HepG2 (cell line): ENCODE measurements at regions not wholly inside any gene's neighbourhood (a gene's known extent, or its start where the extent isn't known, plus 50 kb on each side); places are given as distances from the start of the nearest gene placed in this dataset.

Experiments
- ATAC-seq: fragments of 200-7000 bp; cut with Tn5 transposase; 3 replicates; pipeline ENCODE4 v1.9.1; 2020; ENCODE audit warnings: mild to moderate bottlenecking, moderate library complexity
- BruUV-seq: library from RNA; stranded (reverse); fragments of 400-500 nt; replicated peaks from 2 replicates; lab custom pipeline; 2021; lab: Mats Ljungman, UMichigan
- CTCF ChIA-PET: fragments of 300-600 bp; formaldehyde crosslinking; extraction: SDS; loops from one replicate; lab custom pipeline; 2021; ENCODE audit warnings: low total read pairs, inconsistent platforms, low intra/inter-chr PET ratio; lab: Yijun Ruan, JAX
- POLR2A ChIA-PET: fragments of 350-600 bp; sonication (Branson Sonifier 250); formaldehyde crosslinking; loops from one replicate; lab custom pipeline; 2020; ENCODE audit warnings: antibody characterized with exemption, inconsistent platforms; lab: Yijun Ruan, JAX
- DNase-seq: peaks from one replicate; pipeline ENCODE4 v3.0.0-alpha.2; 2015; ENCODE audit warnings: low spot score
- FAIRE-seq: peaks from 3 replicates; lab custom pipeline; 2011; peaks lifted over from hg19 to GRCh38; lab: Jason Lieb, UNC
- H2AFZ ChIP-seq: one replicate; pipeline ENCODE4 v1.6.1; 2011; ENCODE audit warnings: low read length, inconsistent platforms
- H3K27ac ChIP-seq: fragments of 300-600 bp; 3 replicates; pipeline ENCODE4 v1.8.0; 2011; ENCODE audit warnings: mixed run types, mild to moderate bottlenecking, mixed read lengths, low read length, inconsistent platforms; ENCODE audit not compliant: insufficient read depth; ENCODE audit errors: extremely low read length
- H3K27me3 ChIP-seq, 2 experiments: fragments of 200-600 bp in 1 of 2; 2 replicates in 1 of 2; 3 replicates in 1 of 2; pipeline versions ENCODE4 v1.6.0 to v1.8.0; 2011; ENCODE audit warnings: low read length in 2 of 2, mild to moderate bottlenecking in 2 of 2, moderate library complexity in 2 of 2, inconsistent platforms in 1 of 2; ENCODE audit not compliant: insufficient read depth in 2 of 2, control insufficient read depth in 1 of 2
- H3K36me3 ChIP-seq, 2 experiments: fragments of 200-600 bp in 1 of 2; replicated peaks in 1 of 2; 2 replicates in 1 of 2; 3 replicates in 1 of 2; pipeline versions ENCODE4 v1.5.1 to v1.8.0; 2011; ENCODE audit warnings: low read length in 2 of 2, inconsistent platforms in 1 of 2; ENCODE audit not compliant: insufficient read depth in 2 of 2, control insufficient read depth in 1 of 2
- H3K4me1 ChIP-seq: 2 replicates; pipeline ENCODE4 v1.5.1; 2012; ENCODE audit warnings: low read length, inconsistent platforms; ENCODE audit not compliant: insufficient read depth
- H3K4me2 ChIP-seq: 2 replicates; pipeline ENCODE4 v1.6.0; 2011; ENCODE audit warnings: low read depth, low read length, inconsistent platforms
- H3K4me3 ChIP-seq, 3 experiments: fragments of 200-600 bp in 1 of 3; sonication (generic), shearing (Covaris generic) in 1 of 3; replicated peaks in 1 of 3; 2 replicates each; pipeline ENCODE4 v1.5.1; 2011 to 2016; ENCODE audit warnings: low read length in 3 of 3, inconsistent platforms in 2 of 3, low read depth in 2 of 3, mild to moderate bottlenecking in 2 of 3, control low read depth in 1 of 3, mixed read lengths in 1 of 3; ENCODE audit not compliant: insufficient read depth in 1 of 3
- H3K79me2 ChIP-seq: one replicate; pipeline ENCODE4 v1.6.1; 2011; ENCODE audit warnings: low read length, inconsistent platforms; ENCODE audit not compliant: insufficient read depth
- H3K9ac ChIP-seq: 2 replicates; pipeline ENCODE4 v1.6.0; 2011; ENCODE audit warnings: mild to moderate bottlenecking, low read depth, low read length, inconsistent platforms; ENCODE audit not compliant: insufficient read depth
- H3K9me3 ChIP-seq: 2 replicates; pipeline ENCODE4 v1.5.1; 2012; ENCODE audit warnings: mild to moderate bottlenecking, low read length
- H4K20me1 ChIP-seq: 2 replicates; pipeline ENCODE4 v1.6.0; 2011; ENCODE audit warnings: inconsistent platforms, mild to moderate bottlenecking, low read length, moderate library complexity; ENCODE audit not compliant: insufficient read depth
- AHR ChIP-seq: IDR thresholded peaks from 2 replicates; pipeline ENCODE4 v1.6.1; 2018; ENCODE audit warnings: missing genetic modification reagents, missing compliant biosample characterization
- CCDC6 ChIP-seq: sonication (generic); formaldehyde crosslinking; IDR thresholded peaks from 2 replicates; pipeline ENCODE4 v1.8.1; 2022; ENCODE audit warnings: mild to moderate bottlenecking, missing genetic modification reagents, moderate library complexity
- HNF1A ChIP-seq, 2 experiments: sonication (generic) in 1 of 2; formaldehyde crosslinking in 1 of 2; IDR thresholded peaks; 2 replicates each; pipeline versions ENCODE4 v1.4.0 to v1.6.1; 2016 to 2020; ENCODE audit warnings: borderline replicate concordance in 1 of 2, low read depth in 1 of 2, mild to moderate bottlenecking in 1 of 2, missing genetic modification reagents in 1 of 2
- MAFF ChIP-seq: IDR thresholded peaks from 2 replicates; pipeline ENCODE4 v1.6.1; 2011; ENCODE audit warnings: low read depth, low read length, improper control_type of control experiment
- MEIS2 ChIP-seq: sonication (generic); formaldehyde crosslinking; IDR thresholded peaks from 2 replicates; pipeline ENCODE4 v1.9.0; 2021; ENCODE audit warnings: mild to moderate bottlenecking, missing genetic modification reagents
- POLR2G ChIP-seq: fragments of 200-400 bp; formaldehyde crosslinking; IDR thresholded peaks from 2 replicates; pipeline ENCODE4 v1.6.1; 2018; ENCODE audit warnings: mild to moderate bottlenecking, low read depth, low read length, moderate library complexity
- RBM39 ChIP-seq: fragments of 200-400 bp; formaldehyde crosslinking; IDR thresholded peaks from one replicate; pipeline ENCODE4 v1.6.1; 2018; ENCODE audit warnings: antibody characterized with exemption, mild to moderate bottlenecking, low read depth, low read length; ENCODE audit not compliant: poor library complexity, severe bottlenecking
- TGIF2 ChIP-seq: IDR thresholded peaks from 2 replicates; pipeline ENCODE4 v1.6.1; 2016; ENCODE audit warnings: control low read depth, missing compliant biosample characterization
- ZBTB42 ChIP-seq: sonication (generic); formaldehyde crosslinking; IDR thresholded peaks from 2 replicates; pipeline ENCODE4 v1.5.0; 2020; ENCODE audit warnings: mild to moderate bottlenecking, missing genetic modification reagents
- ZBTB7A ChIP-seq: sonication (generic); formaldehyde crosslinking; IDR thresholded peaks from 2 replicates; pipeline ENCODE4 v1.8.0; 2022; ENCODE audit warnings: mild to moderate bottlenecking, missing genetic modification reagents
- ZNF496 ChIP-seq: sonication (generic); formaldehyde crosslinking; IDR thresholded peaks from 2 replicates; pipeline ENCODE4 v1.8.1; 2023; ENCODE audit warnings: mild to moderate bottlenecking, moderate library complexity, missing genetic modification reagents; ENCODE audit not compliant: insufficient replicate concordance
- ZNF512 ChIP-seq: sonication (generic); formaldehyde crosslinking; IDR thresholded peaks from 2 replicates; pipeline ENCODE4 v1.4.0; 2020; ENCODE audit warnings: mild to moderate bottlenecking, missing genetic modification reagents
- ZNF576 ChIP-seq: sonication (generic); formaldehyde crosslinking; IDR thresholded peaks from 2 replicates; pipeline ENCODE4 v1.4.0; 2020; ENCODE audit warnings: mild to moderate bottlenecking, missing genetic modification reagents
- ZNF672 ChIP-seq: sonication (generic); formaldehyde crosslinking; IDR thresholded peaks from 2 replicates; pipeline ENCODE4 v1.8.1; 2022; ENCODE audit warnings: missing genetic modification reagents
- ZNF746 ChIP-seq: sonication (generic); formaldehyde crosslinking; IDR thresholded peaks from 2 replicates; pipeline ENCODE4 v1.8.0; 2022; ENCODE audit warnings: mild to moderate bottlenecking, missing genetic modification reagents
- ZNF891 ChIP-seq: sonication (generic); formaldehyde crosslinking; IDR thresholded peaks from 2 replicates; pipeline ENCODE4 v1.5.0; 2020; ENCODE audit warnings: mild to moderate bottlenecking, missing genetic modification reagents
- in situ Hi-C: cut with HindIII; loops from 2 replicates; pipeline ENCODE4 v1.10.0; 2017; ENCODE audit warnings: low pct_unique_long_range_greater_than_20kb; ENCODE audit not compliant: extremely low pct_ligation_motif_present
- intact Hi-C: fragments of 100-400 bp; cut with micrococcal nuclease; formaldehyde crosslinking; loops from one replicate; pipeline ENCODE4 v1.10.0; 2022; ENCODE audit not compliant: unreplicated experiment

GRCh38 chr20:8963330-8963729 is 105.6 kb upstream of the PLCB4 start:
- Histone ChIP-seq H3K36me3 (no peaks in the 10 kb centered on the region), H3K27me3 (no peaks in the 10 kb centered on the region; a peak in 1 of 5 replicates), H3K79me2 (no peaks in the 10 kb centered on the region), H4K20me1 (no peaks in the 10 kb centered on the region), H3K4me1 (no peaks in the 10 kb centered on the region), H3K9ac (no peak overlapping the region), H2AFZ (no peak overlapping the region), H3K9me3 (peaks cover 5% of the 10 kb centered on the region; the same call in 1 of the 2 replicates), H3K4me2 (no peak overlapping the region), H3K4me3 (no peak overlapping the region), H3K27ac (no peak overlapping the region)
- ChIA-PET CTCF (no interaction called here), POLR2A (no interaction called here)
- ATAC-seq (no peak), DNase-seq (no peak), FAIRE-seq (no peak)
- no TSS peak for BruUV-seq
- intact Hi-C loops = no loop called here
- TF ChIP-seq ZBTB7A (no peak), RBM39 (no peak), ZNF746 (CRISPR knock-in tag) (no peak), TGIF2 (CRISPR knock-in tag) (no peak), AHR (CRISPR knock-in tag) (no peak), CCDC6 (no peak), HNF1A (IDR thresholded peaks at IDR 0.05; ENCODE audit: low read depth) (no peak), HNF1A (CRISPR knock-in tag; IDR thresholded peaks at IDR 0.05; ENCODE audit: borderline replicate concordance) (no peak), ZNF576 (CRISPR knock-in tag) (no peak), ZBTB42 (CRISPR knock-in tag) (no peak), MEIS2 (CRISPR knock-in tag) (no peak), ZNF672 (CRISPR knock-in tag) (no peak), ZNF512 (CRISPR knock-in tag) (no peak), ZNF496 (CRISPR knock-in tag) (no peak), POLR2G (no peak), ZNF891 (CRISPR knock-in tag) (no peak), MAFF (no peak)
- in situ Hi-C loops = no loop called here
